Panc1 (cell line): ENCODE measurements at regions not wholly inside any gene's neighbourhood (a gene's known extent, or its start where the extent isn't known, plus 50 kb on each side); places are given as distances from the start of the nearest gene placed in this dataset.

Source experiments
- ATAC-seq: fragments of 200-7000 bp; cut with Tn5 transposase; 2 replicates; pipeline ENCODE4 v1.9.1; 2020; ENCODE audit warnings: mild to moderate bottlenecking, moderate library complexity
- BruUV-seq: library from RNA; stranded (reverse); fragments of 400-500 nt; replicated peaks from 2 replicates; lab custom pipeline; 2021; lab: Mats Ljungman, UMichigan
- CTCF ChIA-PET: fragments of 300-600 bp; sonication (Branson Sonifier 250); formaldehyde crosslinking; loops from one replicate; lab custom pipeline; 2022; ENCODE audit warnings: antibody characterized with exemption; lab: Charles Lee
- POLR2A ChIA-PET: fragments of 300-600 bp; sonication (Branson Sonifier 250); formaldehyde crosslinking; loops from one replicate; lab custom pipeline; 2022; ENCODE audit warnings: antibody characterized with exemption; lab: Charles Lee
- DNase-seq: peaks from one replicate; pipeline ENCODE4 v3.0.0-alpha.2; 2010; ENCODE audit warnings: low read depth, low spot score
- H3K27ac ChIP-seq: 2 replicates; pipeline ENCODE4 v1.5.1; 2011; ENCODE audit warnings: mild to moderate bottlenecking, low read length, inconsistent platforms
- H3K27me3 ChIP-seq: fragments of 200-500 bp; sonication (Bioruptor generic); 2 replicates; pipeline ENCODE4 v1.6.0; 2014; ENCODE audit warnings: low read length, inconsistent platforms; ENCODE audit not compliant: control insufficient read depth, insufficient read depth
- H3K36me3 ChIP-seq: fragments of 200-500 bp; sonication (Bioruptor generic); 2 replicates; pipeline ENCODE4 v1.5.1; 2014; ENCODE audit warnings: inconsistent platforms, mild to moderate bottlenecking, low read length, moderate library complexity; ENCODE audit not compliant: control insufficient read depth, insufficient read depth
- H3K4me1 ChIP-seq: 2 replicates; pipeline ENCODE4 v1.5.1; 2011; ENCODE audit warnings: inconsistent platforms, mild to moderate bottlenecking, low read length, moderate library complexity; ENCODE audit not compliant: control insufficient read depth, insufficient read depth
- H3K4me3 ChIP-seq, 2 experiments: 2 replicates each; pipeline ENCODE4 v1.5.1; 2011 to 2012; ENCODE audit warnings: low read depth in 2 of 2, low read length in 2 of 2, mild to moderate bottlenecking in 2 of 2, inconsistent platforms in 1 of 2, moderate library complexity in 1 of 2
- H3K9me3 ChIP-seq: fragments of 200-500 bp; sonication (Bioruptor generic); 2 replicates; pipeline ENCODE4 v1.5.1; 2014; ENCODE audit warnings: low read depth, mild to moderate bottlenecking, inconsistent platforms, low read length, moderate library complexity; ENCODE audit not compliant: control insufficient read depth, insufficient read depth
- CTCF ChIP-seq: fragments of 450-650 bp; IDR thresholded peaks from 2 replicates; pipeline ENCODE4 v1.5.1; 2017; ENCODE audit warnings: mild to moderate bottlenecking
- POLR2AphosphoS5 ChIP-seq: IDR thresholded peaks from 2 replicates; pipeline ENCODE4 v1.6.1; 2012; ENCODE audit warnings: mild to moderate bottlenecking, low read depth, low read length, moderate library complexity
- REST ChIP-seq, 2 experiments: IDR thresholded peaks; 2 replicates each; pipeline ENCODE4 v1.6.1; 2011 to 2012; ENCODE audit warnings: low read depth in 2 of 2, control low read depth in 1 of 2, low read length in 1 of 2, mild to moderate bottlenecking in 1 of 2, moderate library complexity in 1 of 2; ENCODE audit not compliant: insufficient read depth in 1 of 2
- SIN3A ChIP-seq: IDR thresholded peaks from 2 replicates; pipeline ENCODE4 v1.6.1; 2012; ENCODE audit warnings: low read depth, mild to moderate bottlenecking, low read length, moderate library complexity, borderline replicate concordance; ENCODE audit not compliant: insufficient read depth
- TCF7L2 ChIP-seq: IDR thresholded peaks from 2 replicates; pipeline ENCODE4 v1.6.1; 2011; ENCODE audit warnings: mild to moderate bottlenecking, low read depth, low read length, inconsistent platforms
- in situ Hi-C: cut with HindIII; loops from 2 replicates; pipeline ENCODE4 v1.10.0; 2016; ENCODE audit warnings: low sequenced_read_pairs, low pct_unique_long_range_greater_than_20kb
- intact Hi-C: fragments of 100-400 bp; cut with micrococcal nuclease; formaldehyde crosslinking; loops from one replicate; pipeline ENCODE4 v1.10.0; 2022; ENCODE audit not compliant: unreplicated experiment

- no peak for TF ChIP-seq SIN3A
- TF ChIP-seq REST (IDR thresholded peaks at IDR 0.05; ENCODE audit: insufficient read depth in 1 of 2, low read depth in 2 of 2, low read length in 1 of 2) = no peak
- in situ Hi-C loops = no loop called here
- H3K4me1 ChIP-seq = no peaks in the 10 kb centered on the region
- H3K27ac ChIP-seq = no peak overlapping the region
- no peaks in the 10 kb centered on the region for H3K9me3 ChIP-seq
- H3K4me3 ChIP-seq = no peak overlapping the region
- POLR2A ChIA-PET = interaction anchor here (0.5 kb wide), 1 partner anchor 312 kb away, joined by 6 read pairs; no protein-coding TSS in a partner anchor
- DNase-seq = no peak
- H3K36me3 ChIP-seq = no peaks in the 10 kb centered on the region
- H3K27me3 ChIP-seq = peaks cover 26% of the 10 kb centered on the region
- no TSS peak for BruUV-seq
- CTCF ChIA-PET = no interaction called here
- intact Hi-C loops = no loop called here
- 0 out of 2 replicates have a peak, but pooled peaks have one; percentile 22 for ATAC-seq
These were observed 361.7 kb upstream of the TNRC6C start for GRCh38 chr17:77596491-77597417.

GRCh38 chr17:77597418-77598240, 360.9 kb upstream of the TNRC6C start:
- TF ChIP-seq CTCF = no peak
- TF ChIP-seq SIN3A = no peak
- in situ Hi-C loops = no loop called here
- Histone ChIP-seq H3K27ac (no peak overlapping the region), H3K27me3 (peaks cover 21% of the 10 kb centered on the region), H3K36me3 (no peaks in the 10 kb centered on the region), H3K9me3 (no peaks in the 10 kb centered on the region), H3K4me3 (no peak overlapping the region), H3K4me1 (no peaks in the 10 kb centered on the region)
- intact Hi-C loops = no loop called here
- ATAC-seq = no peak
- POLR2A ChIA-PET = no interaction called here
- DNase-seq = no peak
- BruUV-seq = no TSS peak
- CTCF ChIA-PET = interaction anchor here (0.6 kb wide), 1 partner anchor 63 kb away, joined by 6 read pairs; no protein-coding TSS in a partner anchor

GRCh38 chr17:77598241-77598620, 360.3 kb upstream of the TNRC6C start:
- TF ChIP-seq TCF7L2 (no peak), CTCF (no peak), REST (IDR thresholded peaks at IDR 0.05; ENCODE audit: insufficient read depth in 1 of 2, low read depth in 2 of 2, low read length in 1 of 2) (no peak), SIN3A (no peak), POLR2AphosphoS5 (no peak)
- H3K4me3 ChIP-seq = no peak overlapping the region
- H3K27ac ChIP-seq = no peak overlapping the region
- POLR2A ChIA-PET = no interaction called here
- H3K27me3 ChIP-seq = peaks cover 17% of the 10 kb centered on the region
- H3K36me3 ChIP-seq = no peaks in the 10 kb centered on the region
- H3K9me3 ChIP-seq = no peaks in the 10 kb centered on the region
- intact Hi-C loops (no loop called here), in situ Hi-C loops (no loop called here)
- ATAC-seq = no peak
- no TSS peak for BruUV-seq
- DNase-seq = no peak
- H3K4me1 ChIP-seq = no peaks in the 10 kb centered on the region
- CTCF ChIA-PET = no interaction called here
